Calu3 (cell line): ENCODE measurements at regions not wholly inside any gene's neighbourhood (a gene's known extent, or its start where the extent isn't known, plus 50 kb on each side); places are given as distances from the start of the nearest gene placed in this dataset.

Experiments
- BruUV-seq: library from RNA; stranded (reverse); fragments of 400-500 nt; replicated peaks from 2 replicates; lab custom pipeline; 2021; lab: Mats Ljungman, UMichigan
- CTCF ChIA-PET: fragments of 300-600 bp; sonication (Branson Sonifier 250); formaldehyde crosslinking; loops from one replicate; lab custom pipeline; 2022; ENCODE audit warnings: antibody characterized with exemption; lab: Charles Lee
- DNase-seq: peaks from one replicate; pipeline ENCODE4 v3.0.0; 2022
- H3K27ac Mint-ChIP-seq: one replicate; pipeline ENCODE4 v1.8.0; 2022; ENCODE audit warnings: mixed read lengths; ENCODE audit not compliant: unreplicated experiment
- H3K27me3 Mint-ChIP-seq: one replicate; pipeline ENCODE4 v1.8.0; 2022; ENCODE audit warnings: mixed read lengths; ENCODE audit not compliant: unreplicated experiment
- H3K36me3 Mint-ChIP-seq: one replicate; pipeline ENCODE4 v1.8.0; 2022; ENCODE audit warnings: mild to moderate bottlenecking, moderate library complexity, mixed read lengths; ENCODE audit not compliant: insufficient read depth, unreplicated experiment
- H3K4me1 Mint-ChIP-seq: one replicate; pipeline ENCODE4 v1.8.0; 2022; ENCODE audit warnings: mild to moderate bottlenecking, low read depth, mixed read lengths; ENCODE audit not compliant: unreplicated experiment
- H3K4me3 Mint-ChIP-seq: one replicate; pipeline ENCODE4 v1.8.0; 2022; ENCODE audit warnings: mild to moderate bottlenecking, low read depth, moderate library complexity, mixed read lengths; ENCODE audit not compliant: unreplicated experiment
- H3K9me3 Mint-ChIP-seq: one replicate; pipeline ENCODE4 v1.8.0; 2022; ENCODE audit warnings: low read depth, mixed read lengths; ENCODE audit not compliant: unreplicated experiment
- intact Hi-C: fragments of 100-400 bp; cut with micrococcal nuclease; formaldehyde crosslinking; loops from one replicate; pipeline ENCODE4 v1.10.0; 2022; ENCODE audit not compliant: unreplicated experiment
- TF ChIP-seq, protein P1 (sequence below): fragments of 200-600 bp; IDR thresholded peaks from one replicate; pipeline ENCODE4 v1.8.0; 2022; ENCODE audit warnings: antibody characterized with exemption; ENCODE audit not compliant: unreplicated experiment

DNA sequence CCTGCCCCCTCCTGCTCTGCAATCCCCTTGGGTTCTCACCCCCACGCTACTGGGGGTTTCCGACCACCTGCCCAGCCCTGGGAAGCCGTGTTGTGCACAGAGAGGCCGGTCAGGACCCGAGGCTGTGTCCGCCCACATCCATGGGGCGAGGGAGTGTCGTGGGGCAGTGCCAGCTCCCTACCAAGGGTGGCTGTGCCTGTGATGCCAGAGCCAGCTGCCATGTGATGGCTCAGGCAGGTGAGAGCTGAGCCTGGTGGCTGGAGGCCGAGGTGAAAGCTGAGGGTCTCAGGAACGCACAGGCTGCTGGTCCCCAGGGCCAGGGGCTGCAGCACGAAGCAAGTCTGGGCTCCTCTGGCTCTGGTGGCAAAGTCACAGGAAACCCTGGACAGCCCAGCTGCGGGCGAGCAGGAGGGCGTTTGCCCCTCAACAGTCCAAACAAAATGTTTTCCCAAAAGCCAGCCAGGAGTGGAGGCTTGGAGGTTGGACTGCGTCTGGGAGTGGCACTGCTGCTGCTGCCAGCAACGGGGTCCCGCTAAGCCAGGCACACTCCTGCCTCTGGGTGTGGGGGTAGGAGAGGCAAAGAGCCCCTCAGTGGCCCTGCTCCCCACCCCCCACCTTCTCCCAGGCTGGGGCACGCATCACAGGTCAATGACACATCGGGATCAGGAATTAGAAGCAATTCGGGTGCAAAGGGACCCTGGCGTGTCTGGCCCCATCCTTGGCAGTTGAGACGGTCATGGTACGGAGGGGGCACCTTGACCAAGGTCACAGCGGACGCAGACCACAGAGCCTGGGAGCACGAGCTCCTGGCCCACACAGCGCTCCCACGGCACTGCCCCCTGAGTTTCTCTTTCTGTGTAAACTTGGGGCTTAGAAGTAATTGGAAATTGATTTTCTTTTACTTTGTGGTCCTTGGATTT lies 72.4 kb upstream of the GPC1 start:
- Mint-ChIP-seq H3K27ac (no peak overlapping the region), H3K27me3 (peaks cover 2% of the 10 kb centered on the region), H3K9me3 (peaks cover 12% of the 10 kb centered on the region), H3K4me1 (peaks cover 15% of the 10 kb centered on the region), H3K4me3 (no peak overlapping the region), H3K36me3 (no peaks in the 10 kb centered on the region)
- no TSS peak for BruUV-seq
- intact Hi-C loops: no loop called here
- CTCF ChIA-PET: no interaction called here
- TF ChIP-seq, protein P1, sequence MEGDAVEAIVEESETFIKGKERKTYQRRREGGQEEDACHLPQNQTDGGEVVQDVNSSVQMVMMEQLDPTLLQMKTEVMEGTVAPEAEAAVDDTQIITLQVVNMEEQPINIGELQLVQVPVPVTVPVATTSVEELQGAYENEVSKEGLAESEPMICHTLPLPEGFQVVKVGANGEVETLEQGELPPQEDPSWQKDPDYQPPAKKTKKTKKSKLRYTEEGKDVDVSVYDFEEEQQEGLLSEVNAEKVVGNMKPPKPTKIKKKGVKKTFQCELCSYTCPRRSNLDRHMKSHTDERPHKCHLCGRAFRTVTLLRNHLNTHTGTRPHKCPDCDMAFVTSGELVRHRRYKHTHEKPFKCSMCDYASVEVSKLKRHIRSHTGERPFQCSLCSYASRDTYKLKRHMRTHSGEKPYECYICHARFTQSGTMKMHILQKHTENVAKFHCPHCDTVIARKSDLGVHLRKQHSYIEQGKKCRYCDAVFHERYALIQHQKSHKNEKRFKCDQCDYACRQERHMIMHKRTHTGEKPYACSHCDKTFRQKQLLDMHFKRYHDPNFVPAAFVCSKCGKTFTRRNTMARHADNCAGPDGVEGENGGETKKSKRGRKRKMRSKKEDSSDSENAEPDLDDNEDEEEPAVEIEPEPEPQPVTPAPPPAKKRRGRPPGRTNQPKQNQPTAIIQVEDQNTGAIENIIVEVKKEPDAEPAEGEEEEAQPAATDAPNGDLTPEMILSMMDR: no peak
- DNase-seq: no peak

DNA sequence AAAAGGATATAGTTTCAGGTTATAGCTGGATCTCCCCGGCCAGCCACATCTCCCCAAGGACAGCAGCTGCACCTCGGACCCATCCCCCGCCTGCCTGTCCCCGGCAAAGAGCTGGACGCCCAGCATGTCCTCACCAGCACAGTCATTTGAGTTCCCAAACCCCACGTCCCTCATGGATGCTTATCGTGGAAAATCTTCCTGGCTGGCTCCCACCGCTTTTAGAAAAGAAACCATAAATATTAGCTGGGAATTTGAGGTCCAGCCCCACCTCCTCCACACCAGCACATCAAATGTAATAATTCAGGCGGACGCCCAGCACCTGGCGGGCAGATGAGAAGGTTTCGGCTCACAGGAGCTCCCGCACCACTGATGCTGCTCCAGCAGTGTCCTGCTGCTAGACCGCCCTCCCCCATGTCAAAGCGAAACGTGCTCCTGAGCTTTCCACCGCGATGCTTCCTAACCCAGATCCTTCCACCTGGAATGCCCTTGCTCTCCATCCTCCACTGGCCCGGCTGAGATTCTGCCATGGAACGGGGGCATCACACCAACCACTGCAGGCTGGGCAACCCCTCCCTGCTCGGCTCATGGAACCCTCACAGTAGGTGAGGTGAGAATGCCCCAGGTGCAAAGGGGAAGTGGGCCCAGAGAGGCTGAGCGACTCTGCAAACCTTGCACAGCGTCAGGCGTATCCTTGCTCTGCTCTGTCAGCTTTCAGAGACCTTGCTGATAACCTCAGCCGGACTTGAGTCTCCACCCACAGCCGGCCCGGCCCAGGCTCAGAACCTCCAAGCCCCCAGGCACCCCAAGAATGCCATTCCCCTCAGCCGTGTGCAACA lies 71.5 kb upstream of the GPC1 start:
- no peak for DNase-seq
- intact Hi-C loops: no loop called here
- Mint-ChIP-seq H3K27me3 (no peaks in the 10 kb centered on the region), H3K27ac (no peak overlapping the region), H3K4me3 (no peak overlapping the region), H3K36me3 (no peaks in the 10 kb centered on the region), H3K4me1 (peaks cover 23% of the 10 kb centered on the region), H3K9me3 (peaks cover 12% of the 10 kb centered on the region)
- TF ChIP-seq, protein P1: no peak
- BruUV-seq: no TSS peak
- CTCF ChIA-PET: no interaction called here

- intact Hi-C loops: no loop called here
- no peak overlapping the region for H3K27ac Mint-ChIP-seq
- peaks cover 12% of the 10 kb centered on the region for H3K9me3 Mint-ChIP-seq
- no peaks in the 10 kb centered on the region for H3K27me3 Mint-ChIP-seq
- no peaks in the 10 kb centered on the region for H3K36me3 Mint-ChIP-seq
- TF ChIP-seq, protein P1: no peak
- peaks cover 29% of the 10 kb centered on the region for H3K4me1 Mint-ChIP-seq
- CTCF ChIA-PET: no interaction called here
- no peak overlapping the region for H3K4me3 Mint-ChIP-seq
- BruUV-seq: no TSS peak
- DNase-seq: no peak
Observed at GRCh38 chr2:240364582-240364960, 70.9 kb upstream of the GPC1 start.

GRCh38 chr2:240364961-240365775 lies 70.3 kb upstream of the GPC1 start:
- DNase-seq: no peak
- CTCF ChIA-PET: no interaction called here
- no peaks in the 10 kb centered on the region for H3K27me3 Mint-ChIP-seq
- TF ChIP-seq, protein P1: no peak
- intact Hi-C loops: no loop called here
- H3K9me3 Mint-ChIP-seq: peaks cover 10% of the 10 kb centered on the region
- H3K4me1 Mint-ChIP-seq: peaks cover 30% of the 10 kb centered on the region
- H3K36me3 Mint-ChIP-seq: no peaks in the 10 kb centered on the region
- no peak overlapping the region for H3K4me3 Mint-ChIP-seq
- H3K27ac Mint-ChIP-seq: no peak overlapping the region
- BruUV-seq: no TSS peak
